Cardiac fibroblast (primary cell): ENCODE measurements at regions not wholly inside any gene's neighbourhood (a gene's known extent, or its start where the extent isn't known, plus 50 kb on each side); places are given as distances from the start of the nearest gene placed in this dataset.

Experiments
- DNase-seq, 2 donors: peaks; one replicate each; pipeline versions ENCODE4 v3.0.0 to v3.0.0-alpha.2; 2010; ENCODE audit warnings: low read depth in 2 of 2
- H3K4me3 ChIP-seq, 2 donors: replicated peaks in 1 of 2; 1 replicate in 1 of 2; 2 replicates in 1 of 2; pipeline ENCODE4 v1.5.1; 2011; ENCODE audit warnings: low read depth in 2 of 2, low read length in 2 of 2, mild to moderate bottlenecking in 2 of 2, moderate library complexity in 1 of 2
- TF ChIP-seq, protein P1 (sequence below): IDR thresholded peaks from one replicate; pipeline ENCODE4 v1.5.1; 2011; ENCODE audit warnings: low read depth, mild to moderate bottlenecking, low read length, inconsistent platforms

DNA sequence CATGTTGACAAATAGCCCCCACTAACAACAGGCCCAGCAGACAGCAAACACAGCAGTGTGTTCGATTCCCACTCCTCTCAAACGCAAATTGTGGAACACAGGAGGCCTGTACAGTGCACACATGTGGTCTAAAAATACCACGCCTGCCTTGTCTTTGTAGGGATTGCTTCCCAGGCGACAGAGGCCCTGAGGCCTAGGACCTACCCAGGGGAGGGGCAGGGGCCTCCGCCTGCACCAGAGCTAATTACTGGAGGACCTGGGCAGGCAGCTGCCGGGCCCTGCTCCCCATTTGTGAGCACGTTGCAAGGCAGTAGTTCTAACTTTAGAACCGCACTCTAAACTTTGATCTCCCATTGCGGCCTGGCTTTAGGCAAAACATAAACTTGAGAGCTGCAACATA, 316.0 kb downstream of the TXNL1 start:
- H3K4me3 ChIP-seq, result no peak overlapping the region
- DNase-seq, result no peak
- TF ChIP-seq, protein P1, sequence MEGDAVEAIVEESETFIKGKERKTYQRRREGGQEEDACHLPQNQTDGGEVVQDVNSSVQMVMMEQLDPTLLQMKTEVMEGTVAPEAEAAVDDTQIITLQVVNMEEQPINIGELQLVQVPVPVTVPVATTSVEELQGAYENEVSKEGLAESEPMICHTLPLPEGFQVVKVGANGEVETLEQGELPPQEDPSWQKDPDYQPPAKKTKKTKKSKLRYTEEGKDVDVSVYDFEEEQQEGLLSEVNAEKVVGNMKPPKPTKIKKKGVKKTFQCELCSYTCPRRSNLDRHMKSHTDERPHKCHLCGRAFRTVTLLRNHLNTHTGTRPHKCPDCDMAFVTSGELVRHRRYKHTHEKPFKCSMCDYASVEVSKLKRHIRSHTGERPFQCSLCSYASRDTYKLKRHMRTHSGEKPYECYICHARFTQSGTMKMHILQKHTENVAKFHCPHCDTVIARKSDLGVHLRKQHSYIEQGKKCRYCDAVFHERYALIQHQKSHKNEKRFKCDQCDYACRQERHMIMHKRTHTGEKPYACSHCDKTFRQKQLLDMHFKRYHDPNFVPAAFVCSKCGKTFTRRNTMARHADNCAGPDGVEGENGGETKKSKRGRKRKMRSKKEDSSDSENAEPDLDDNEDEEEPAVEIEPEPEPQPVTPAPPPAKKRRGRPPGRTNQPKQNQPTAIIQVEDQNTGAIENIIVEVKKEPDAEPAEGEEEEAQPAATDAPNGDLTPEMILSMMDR, result no peak

DNA sequence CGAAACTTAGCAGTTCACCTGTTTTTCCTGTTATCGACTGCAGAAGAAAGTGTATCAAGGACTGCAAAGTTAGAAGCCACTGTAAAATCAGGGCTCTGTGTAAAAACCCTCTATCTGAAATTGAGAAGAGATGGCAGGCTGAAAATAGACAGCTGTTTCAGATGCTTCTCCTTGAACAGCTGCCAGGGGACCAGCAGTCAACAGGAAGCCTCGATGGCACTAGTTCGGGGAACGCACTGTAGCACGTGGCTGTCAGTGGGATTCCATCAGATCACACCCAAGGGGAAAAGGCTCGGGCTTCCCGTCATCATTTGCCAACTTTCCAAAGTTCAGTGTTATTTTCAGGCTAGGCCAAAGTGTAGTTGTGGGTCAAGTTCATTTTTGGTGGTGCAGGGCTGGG, 316.9 kb downstream of the TXNL1 start:
- TF ChIP-seq, protein P1, result no peak
- peak in 1 of 2 donors; percentile 20 for DNase-seq
- H3K4me3 ChIP-seq, result no peak overlapping the region

DNA sequence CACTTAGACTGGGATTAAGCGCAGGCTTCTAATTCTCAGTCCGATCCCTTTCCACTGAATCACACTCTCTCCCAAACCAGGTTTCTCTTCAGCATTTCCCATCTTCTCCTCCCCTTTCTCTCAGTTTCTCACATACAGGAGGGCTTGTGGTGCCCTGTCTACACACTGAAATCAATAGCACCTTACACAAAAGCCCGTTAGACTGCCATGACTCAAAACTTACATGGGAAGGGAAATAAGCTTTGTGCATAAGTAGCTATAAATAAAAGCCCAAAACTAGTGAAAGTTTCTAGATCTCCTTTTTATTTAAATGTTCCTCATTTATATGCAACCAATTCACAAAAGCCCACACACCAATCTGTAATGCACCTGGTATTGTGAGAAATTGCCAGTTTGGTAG, 318.4 kb downstream of the TXNL1 start:
- DNase-seq, result no peak
- H3K4me3 ChIP-seq, result no peak overlapping the region
- TF ChIP-seq, protein P1, result no peak

DNA sequence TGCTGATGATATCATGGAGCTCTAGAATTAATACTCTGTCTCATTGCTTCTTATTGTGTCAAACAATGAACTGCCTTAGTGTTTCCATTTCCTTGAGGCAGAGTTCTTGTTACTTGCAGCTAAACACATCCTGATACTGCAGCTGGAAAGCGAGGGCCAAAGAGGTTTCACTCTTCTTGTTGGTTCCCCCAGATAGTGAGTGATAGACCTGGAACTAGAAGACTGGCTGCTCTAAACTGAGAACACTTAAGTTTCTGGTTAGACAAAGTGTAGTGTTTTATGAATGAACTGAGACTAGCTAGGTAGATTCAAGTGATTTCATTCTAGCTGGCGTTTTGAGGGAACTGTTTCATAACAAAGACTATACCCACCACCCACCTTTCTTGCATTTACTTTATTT, 321.7 kb downstream of the TXNL1 start:
- no peak for DNase-seq
- no peak overlapping the region for H3K4me3 ChIP-seq
- TF ChIP-seq, protein P1, result no peak

DNA sequence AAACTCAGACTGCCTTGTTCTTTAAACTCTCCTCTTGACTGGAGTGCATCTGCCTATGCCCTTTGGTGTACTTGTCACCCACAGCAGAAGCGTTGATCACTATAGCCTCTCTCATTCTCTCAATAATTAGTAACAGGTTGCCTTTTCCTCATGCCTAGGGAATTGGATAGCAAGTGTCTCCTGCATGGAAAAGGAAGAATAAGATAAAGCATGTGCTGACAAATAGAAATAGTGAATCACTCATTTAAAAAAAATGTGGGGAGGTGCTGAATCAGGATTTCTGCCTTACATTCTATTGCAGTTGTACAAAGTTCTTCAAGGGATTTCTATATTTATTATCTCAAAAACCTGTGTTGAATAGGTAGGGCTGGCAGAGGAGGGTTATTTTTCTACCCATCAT, 323.0 kb downstream of the TXNL1 start:
- TF ChIP-seq, protein P1, result no peak
- no peak overlapping the region for H3K4me3 ChIP-seq
- peak; percentile 23 to 43 for DNase-seq

- TF ChIP-seq, protein P1, result no peak
- H3K4me3 ChIP-seq, result no peak overlapping the region
- peak in 1 of 2 donors; percentile 22 for DNase-seq
Measured at GRCh38 chr18:56314396-56314795, 324.0 kb downstream of the TXNL1 start.
